ENCODE measurements at regions not wholly inside any gene's neighbourhood (a gene's known extent, or its start where the extent isn't known, plus 50 kb on each side); places are given as distances from the start of the nearest gene placed in this dataset.

DNA sequence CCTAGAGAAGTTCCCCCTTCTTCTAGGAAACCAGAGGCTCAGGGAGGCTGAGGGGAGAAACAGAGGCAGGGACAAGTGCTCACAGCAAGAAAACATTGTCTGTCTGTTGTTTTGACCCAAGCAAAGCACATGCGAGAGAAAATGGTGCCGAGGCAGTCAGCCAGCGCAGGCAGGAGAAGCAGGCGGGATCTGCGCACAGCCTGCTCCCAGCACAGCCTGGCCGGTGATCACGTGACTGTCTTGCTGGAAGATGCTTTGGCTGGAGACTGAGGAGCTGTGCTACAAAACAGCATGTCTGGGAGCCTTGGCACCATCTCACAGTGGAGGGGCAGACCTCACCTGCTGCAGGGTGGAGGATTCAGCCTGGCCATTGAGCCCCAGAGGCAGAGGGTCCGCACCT, 93.7 kb upstream of the MYCN start:
- no peaks in the 10 kb centered on the region for H3K79me2 ChIP-seq (replicated peaks; ENCODE audit: insufficient read depth)
- H3K4me3 Mint-ChIP-seq: no peak overlapping the region
- peaks cover 7% of the 10 kb centered on the region; the same call in 1 of the 3 replicates for H3K4me1 Mint-ChIP-seq
- no peak overlapping the region for H3K4me3 ChIP-seq
- H3F3A ChIP-seq (replicated peaks; ENCODE audit: low read depth): no peaks in the 10 kb centered on the region
- no peaks in the 10 kb centered on the region for H3K36me3 ChIP-seq (ENCODE audit: insufficient read depth)
- no peaks in the 10 kb centered on the region for H3K9me2 ChIP-seq (ENCODE audit: insufficient read depth)
- no peaks in the 10 kb centered on the region for H3K27me3 ChIP-seq (ENCODE audit: insufficient read depth)
- no peak overlapping the region for H3K27ac Mint-ChIP-seq
- TF ChIP-seq CTCF (conservative IDR thresholded peaks at IDR 0.05; ENCODE audit: low read depth in 2 of 2): no peak
- no peak for TF ChIP-seq CREB1 (CRISPR knock-in tag; IDR thresholded peaks at IDR 0.05; ENCODE audit: low read depth)
- TF ChIP-seq JUNB (IDR thresholded peaks at IDR 0.05; ENCODE audit: unreplicated experiment): no peak
- no peak for TF ChIP-seq EZH2phosphoT487 (IDR thresholded peaks at IDR 0.05; ENCODE audit: unreplicated experiment)
- TF ChIP-seq ZNF331 (CRISPR knock-in tag; IDR thresholded peaks at IDR 0.05; ENCODE audit: low read depth): no peak
- no peak for TF ChIP-seq ZNF462 (CRISPR knock-in tag; IDR thresholded peaks at IDR 0.05)
- TF ChIP-seq, protein P1, sequence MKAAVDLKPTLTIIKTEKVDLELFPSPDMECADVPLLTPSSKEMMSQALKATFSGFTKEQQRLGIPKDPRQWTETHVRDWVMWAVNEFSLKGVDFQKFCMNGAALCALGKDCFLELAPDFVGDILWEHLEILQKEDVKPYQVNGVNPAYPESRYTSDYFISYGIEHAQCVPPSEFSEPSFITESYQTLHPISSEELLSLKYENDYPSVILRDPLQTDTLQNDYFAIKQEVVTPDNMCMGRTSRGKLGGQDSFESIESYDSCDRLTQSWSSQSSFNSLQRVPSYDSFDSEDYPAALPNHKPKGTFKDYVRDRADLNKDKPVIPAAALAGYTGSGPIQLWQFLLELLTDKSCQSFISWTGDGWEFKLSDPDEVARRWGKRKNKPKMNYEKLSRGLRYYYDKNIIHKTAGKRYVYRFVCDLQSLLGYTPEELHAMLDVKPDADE (IDR thresholded peaks at IDR 0.05): no peak
- TF ChIP-seq NANOG (IDR thresholded peaks at IDR 0.05; ENCODE audit: borderline replicate concordance): no peak
- no peak for TF ChIP-seq REST (IDR thresholded peaks at IDR 0.05; ENCODE audit: unreplicated experiment)
- no peak for TF ChIP-seq STAT1 (IDR thresholded peaks at IDR 0.05; ENCODE audit: unreplicated experiment)
- no peak for TF ChIP-seq POLR2AphosphoS5 (IDR thresholded peaks at IDR 0.05; ENCODE audit: low read depth)
- TF ChIP-seq EZH2 (IDR thresholded peaks at IDR 0.05; ENCODE audit: low read depth, unreplicated experiment): no peak
- no peak for TF ChIP-seq ZNF114 (CRISPR knock-in tag; IDR thresholded peaks at IDR 0.05)
- H4K20me1 ChIP-seq (replicated peaks; ENCODE audit: insufficient read depth): no peaks in the 10 kb centered on the region
- no peak overlapping the region for H3K27ac ChIP-seq (ENCODE audit: low read depth)
- ATAC-seq (no peak), DNase-seq (ENCODE audit: low spot score) (no peak)
- no peak overlapping the region for H3K4me2 ChIP-seq
- no peak overlapping the region for H2AFZ ChIP-seq
- no peaks in the 10 kb centered on the region for H3K27me3 Mint-ChIP-seq (ENCODE audit: insufficient read depth, low read depth, poor library complexity)
- peaks cover 11% of the 10 kb centered on the region; the same call in 2 of the 3 replicates for H3K9me3 Mint-ChIP-seq
- H3K36me3 Mint-ChIP-seq (ENCODE audit: low read depth): peaks cover 5% of the 10 kb centered on the region; the same call in 1 of the 3 replicates
- no peaks in the 10 kb centered on the region for H3K4me1 ChIP-seq (ENCODE audit: insufficient read depth)

Measured in GM23338 (cell line).